CD14-positive monocyte (primary cell): ENCODE measurements at regions not wholly inside any gene's neighbourhood (a gene's known extent, or its start where the extent isn't known, plus 50 kb on each side); places are given as distances from the start of the nearest gene placed in this dataset.

Source experiments
- DNase-seq, 3 donors: peaks; one replicate each; pipeline ENCODE4 v3.0.0-alpha.2; 2011 to 2022
- H2AFZ ChIP-seq: 2 replicates; pipeline ENCODE4 v1.6.0; 2012; ENCODE audit warnings: mild to moderate bottlenecking, low read depth, low read length, inconsistent platforms; ENCODE audit not compliant: insufficient read depth, poor library complexity, severe bottlenecking
- H3K27ac ChIP-seq, 2 donors: 1 replicate in 1 of 2; 2 replicates in 1 of 2; pipeline ENCODE4 v1.5.1; 2012 to 2013; ENCODE audit warnings: low read length in 2 of 2, control low read depth in 1 of 2, inconsistent platforms in 1 of 2, low read depth in 1 of 2, mild to moderate bottlenecking in 1 of 2
- H3K27me3 ChIP-seq, 2 donors: one replicate each; pipeline versions ENCODE4 v1.6.0 to v1.6.1; 2011 to 2013; ENCODE audit warnings: low read length in 2 of 2; ENCODE audit not compliant: control insufficient read depth in 2 of 2, insufficient read depth in 2 of 2
- H3K36me3 ChIP-seq, 2 donors: replicated peaks in 1 of 2; 1 replicate in 1 of 2; 2 replicates in 1 of 2; pipeline versions ENCODE4 v1.5.1 to v1.6.1; 2012 to 2013; ENCODE audit warnings: low read length in 2 of 2, control low read depth in 1 of 2, inconsistent platforms in 1 of 2, mild to moderate bottlenecking in 1 of 2; ENCODE audit not compliant: insufficient read depth in 2 of 2, control insufficient read depth in 1 of 2
- H3K4me1 ChIP-seq, 2 donors: 1 replicate in 1 of 2; 2 replicates in 1 of 2; pipeline versions ENCODE4 v1.5.1 to v1.6.1; 2012 to 2013; ENCODE audit warnings: low read length in 2 of 2, control low read depth in 1 of 2, inconsistent platforms in 1 of 2, mild to moderate bottlenecking in 1 of 2, moderate library complexity in 1 of 2; ENCODE audit not compliant: insufficient read depth in 2 of 2, control insufficient read depth in 1 of 2
- H3K4me2 ChIP-seq: replicated peaks from 2 replicates; pipeline ENCODE3; 2012; ENCODE audit warnings: low read length, moderate library complexity, mild to moderate bottlenecking; ENCODE audit not compliant: poor library complexity, severe bottlenecking; ENCODE audit errors: extremely low read depth
- H3K4me3 ChIP-seq, 3 experiments: fragments of 200-600 bp in 1 of 3; sonication (generic) in 1 of 3; replicated peaks in 1 of 3; 1 replicate in 2 of 3; 2 replicates in 1 of 3; pipeline ENCODE4 v1.5.1; 2011 to 2013; ENCODE audit warnings: low read length in 3 of 3, mild to moderate bottlenecking in 3 of 3, control low read depth in 2 of 3, low read depth in 2 of 3, inconsistent platforms in 1 of 3, moderate library complexity in 1 of 3
- H3K79me2 ChIP-seq: 2 replicates; pipeline ENCODE4 v1.6.0; 2012; ENCODE audit warnings: mild to moderate bottlenecking, control low read depth, inconsistent platforms, low read length, moderate library complexity; ENCODE audit not compliant: insufficient read depth
- H3K9ac ChIP-seq: 2 replicates; pipeline ENCODE4 v1.6.0; 2017; ENCODE audit warnings: low read length, mild to moderate bottlenecking; ENCODE audit not compliant: insufficient read depth, poor library complexity, severe bottlenecking
- H3K9me3 ChIP-seq, 2 donors: replicated peaks in 1 of 2; 1 replicate in 1 of 2; 2 replicates in 1 of 2; pipeline versions ENCODE4 v1.5.1 to v1.6.1; 2012 to 2013; ENCODE audit warnings: low read length in 2 of 2, control low read depth in 1 of 2; ENCODE audit not compliant: control insufficient read depth in 1 of 2, insufficient read depth in 1 of 2
- H4K20me1 ChIP-seq: 2 replicates; pipeline ENCODE4 v1.6.0; 2012; ENCODE audit warnings: mild to moderate bottlenecking, low read length, control low read depth, moderate library complexity; ENCODE audit not compliant: insufficient read depth
- H3K27ac Mint-ChIP-seq, 7 donors: one replicate each; pipeline ENCODE4 v1.8.0; 2020; ENCODE audit warnings: mild to moderate bottlenecking in 7 of 7, mixed read lengths in 7 of 7, moderate library complexity in 6 of 7, inconsistent platforms in 2 of 7
- H3K27me3 Mint-ChIP-seq, 3 donors: one replicate each; pipeline ENCODE4 v1.8.0; 2021 to 2022; ENCODE audit warnings: low read depth in 3 of 3, mild to moderate bottlenecking in 3 of 3, mixed read lengths in 3 of 3, moderate library complexity in 3 of 3, inconsistent platforms in 1 of 3
- H3K36me3 Mint-ChIP-seq, 2 donors: one replicate each; pipeline ENCODE4 v1.8.0; 2020; ENCODE audit warnings: mixed read lengths in 2 of 2, inconsistent platforms in 1 of 2, mild to moderate bottlenecking in 1 of 2
- H3K4me1 Mint-ChIP-seq: one replicate; pipeline ENCODE4 v1.8.0; 2020; ENCODE audit warnings: mild to moderate bottlenecking, mixed read lengths
- H3K4me3 Mint-ChIP-seq, 2 donors: one replicate each; pipeline ENCODE4 v1.8.0; 2020; ENCODE audit warnings: mild to moderate bottlenecking in 2 of 2, mixed read lengths in 2 of 2, moderate library complexity in 1 of 2
- H3K9me3 Mint-ChIP-seq, 7 donors: one replicate each; pipeline ENCODE4 v1.8.0; 2020 to 2022; ENCODE audit warnings: mixed read lengths in 7 of 7, mild to moderate bottlenecking in 6 of 7, moderate library complexity in 6 of 7, inconsistent platforms in 2 of 7
- WGBS: methylation state at CpG from one replicate; pipeline ENCODE4 v1.1.5; 2013; ENCODE audit warnings: missing lambda C conversion rate; ENCODE audit not compliant: insufficient coverage; 5-methylcytosine and 5-hydroxymethylcytosine counted together
- intact Hi-C, 2 donors: fragments of 100-400 bp; cut with micrococcal nuclease; formaldehyde crosslinking; loops; one replicate each; pipeline versions ENCODE4 v1.15.0 to v1.15.1; 2023
- TF ChIP-seq, protein P1 (sequence below): fragments of 200-600 bp; IDR thresholded peaks from one replicate; pipeline ENCODE4 v1.8.0; 2022; ENCODE audit warnings: antibody characterized with exemption, mild to moderate bottlenecking

DNA sequence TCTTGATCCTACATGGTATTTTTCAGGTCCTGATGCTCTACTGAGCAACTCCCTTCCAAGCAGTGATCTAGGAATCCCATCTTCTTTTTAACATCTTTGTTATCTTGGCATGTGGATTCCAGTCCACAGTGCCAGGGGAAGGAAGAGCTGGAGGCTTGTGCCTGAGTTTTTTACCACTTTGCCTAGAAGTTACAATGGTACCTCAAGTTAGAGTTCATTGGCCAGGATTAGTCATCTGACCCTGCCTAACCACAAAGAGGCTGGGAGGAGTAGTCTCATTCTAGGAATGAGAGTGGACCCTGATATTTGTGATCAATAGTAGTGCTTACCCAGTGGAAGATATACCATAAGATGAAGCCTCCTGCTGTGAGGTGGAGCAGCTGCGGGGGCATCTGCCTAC, 109.3 kb downstream of the ADCYAP1 start:
- no peak for DNase-seq
- peaks cover 0 to 2% (median 0%) of the 10 kb centered on the region in 7 donors for H3K9me3 Mint-ChIP-seq
- Histone ChIP-seq H3K27me3 (no peaks in the 10 kb centered on the region), H4K20me1 (no peaks in the 10 kb centered on the region), H3K27ac (no peak overlapping the region), H3K4me2 (no peak overlapping the region), H3K79me2 (no peaks in the 10 kb centered on the region), H3K9me3 (no peaks in the 10 kb centered on the region), H3K4me1 (no peaks in the 10 kb centered on the region), H3K9ac (no peak overlapping the region), H3K36me3 (no peaks in the 10 kb centered on the region), H3K4me3 (no peak overlapping the region), H2AFZ (no peak overlapping the region)
- H3K36me3 Mint-ChIP-seq, result no peaks in the 10 kb centered on the region
- H3K4me3 Mint-ChIP-seq, result no peak overlapping the region
- WGBS, result no CpG with 5 or more reads among the region's 1 CpG
- H3K27ac Mint-ChIP-seq, result no peak overlapping the region
- intact Hi-C loops, result no loop called here
- TF ChIP-seq, protein P1, sequence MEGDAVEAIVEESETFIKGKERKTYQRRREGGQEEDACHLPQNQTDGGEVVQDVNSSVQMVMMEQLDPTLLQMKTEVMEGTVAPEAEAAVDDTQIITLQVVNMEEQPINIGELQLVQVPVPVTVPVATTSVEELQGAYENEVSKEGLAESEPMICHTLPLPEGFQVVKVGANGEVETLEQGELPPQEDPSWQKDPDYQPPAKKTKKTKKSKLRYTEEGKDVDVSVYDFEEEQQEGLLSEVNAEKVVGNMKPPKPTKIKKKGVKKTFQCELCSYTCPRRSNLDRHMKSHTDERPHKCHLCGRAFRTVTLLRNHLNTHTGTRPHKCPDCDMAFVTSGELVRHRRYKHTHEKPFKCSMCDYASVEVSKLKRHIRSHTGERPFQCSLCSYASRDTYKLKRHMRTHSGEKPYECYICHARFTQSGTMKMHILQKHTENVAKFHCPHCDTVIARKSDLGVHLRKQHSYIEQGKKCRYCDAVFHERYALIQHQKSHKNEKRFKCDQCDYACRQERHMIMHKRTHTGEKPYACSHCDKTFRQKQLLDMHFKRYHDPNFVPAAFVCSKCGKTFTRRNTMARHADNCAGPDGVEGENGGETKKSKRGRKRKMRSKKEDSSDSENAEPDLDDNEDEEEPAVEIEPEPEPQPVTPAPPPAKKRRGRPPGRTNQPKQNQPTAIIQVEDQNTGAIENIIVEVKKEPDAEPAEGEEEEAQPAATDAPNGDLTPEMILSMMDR, result no peak
- no peaks in the 10 kb centered on the region for H3K4me1 Mint-ChIP-seq
- H3K27me3 Mint-ChIP-seq, result peaks cover 0 to 2% (median 0%) of the 10 kb centered on the region in 3 donors

DNA sequence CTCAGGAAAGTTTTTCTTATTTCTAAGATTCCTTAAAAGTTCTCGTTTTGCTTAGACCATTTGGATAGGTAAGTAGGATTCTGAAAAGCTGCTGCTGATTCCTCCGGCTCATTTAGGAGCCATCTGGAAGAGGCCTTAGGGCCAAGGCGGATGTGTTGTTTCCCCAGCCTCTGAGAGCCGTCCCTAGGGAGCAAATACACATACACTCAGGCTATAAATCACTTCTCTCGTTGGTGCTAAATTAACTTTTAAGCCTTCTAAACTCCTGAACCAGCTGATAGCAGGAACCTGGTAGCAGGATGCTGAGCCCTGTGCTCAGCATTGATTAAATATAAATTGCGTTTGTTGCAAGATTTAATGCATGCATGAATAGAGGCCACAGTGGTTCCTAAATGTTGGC, 109.8 kb downstream of the ADCYAP1 start:
- 33% methylated on average over 2 of the region's 6 CpGs for WGBS
- Histone ChIP-seq H3K4me1 (no peaks in the 10 kb centered on the region), H2AFZ (no peak overlapping the region), H3K79me2 (no peaks in the 10 kb centered on the region), H3K9ac (no peak overlapping the region), H3K4me3 (no peak overlapping the region), H4K20me1 (no peaks in the 10 kb centered on the region), H3K36me3 (no peaks in the 10 kb centered on the region), H3K9me3 (no peaks in the 10 kb centered on the region), H3K4me2 (no peak overlapping the region), H3K27me3 (no peaks in the 10 kb centered on the region), H3K27ac (no peak overlapping the region)
- Mint-ChIP-seq H3K27me3 (peaks cover 0 to 2% (median 0%) of the 10 kb centered on the region in 3 donors), H3K9me3 (peaks cover 0 to 2% (median 0%) of the 10 kb centered on the region in 7 donors), H3K4me1 (no peaks in the 10 kb centered on the region), H3K36me3 (no peaks in the 10 kb centered on the region), H3K4me3 (no peak overlapping the region), H3K27ac (no peak overlapping the region)
- intact Hi-C loops, result no loop called here
- TF ChIP-seq, protein P1, result no peak
- DNase-seq, result no peak
